ENCODE measurements at regions not wholly inside any gene's neighbourhood (a gene's known extent, or its start where the extent isn't known, plus 50 kb on each side); places are given as distances from the start of the nearest gene placed in this dataset.

- no peak for DNase-seq (ENCODE audit: low spot score)
Measured at GRCh38 chr10:108363576-108363975, 1199.1 kb upstream of the SORCS1 start.

GRCh38 chr10:108362961-108363360 lies 1198.5 kb upstream of the SORCS1 start:
- no peak for DNase-seq (ENCODE audit: low spot score)
- TF ChIP-seq CTCF (IDR thresholded peaks at IDR 0.05; ENCODE audit: extremely low read depth, missing control alignments), result no peak

More at GRCh38 chr10:108363576-108363975, 1199.1 kb upstream of the SORCS1 start:
- no peak for TF ChIP-seq CTCF (IDR thresholded peaks at IDR 0.05; ENCODE audit: extremely low read depth, missing control alignments)

GRCh38 chr10:108362296-108362695 lies 1197.8 kb upstream of the SORCS1 start:
- TF ChIP-seq CTCF (IDR thresholded peaks at IDR 0.05; ENCODE audit: extremely low read depth, missing control alignments), result no peak
- DNase-seq (ENCODE audit: low spot score), result no peak

- TF ChIP-seq CTCF (IDR thresholded peaks at IDR 0.05; ENCODE audit: extremely low read depth, missing control alignments), result no peak
- no peak for DNase-seq (ENCODE audit: low spot score)
Measured at GRCh38 chr10:108360187-108360586, 1195.7 kb upstream of the SORCS1 start.

GRCh38 chr10:108358912-108359311 lies 1194.4 kb upstream of the SORCS1 start:
- DNase-seq (ENCODE audit: low spot score), result peak; percentile 10
- no peak for TF ChIP-seq CTCF (IDR thresholded peaks at IDR 0.05; ENCODE audit: extremely low read depth, missing control alignments)

- no peak for TF ChIP-seq CTCF (IDR thresholded peaks at IDR 0.05; ENCODE audit: extremely low read depth, missing control alignments)
- DNase-seq (ENCODE audit: low spot score), result no peak
Measured at GRCh38 chr10:108352771-108353170, 1188.3 kb upstream of the SORCS1 start.

- TF ChIP-seq CTCF (IDR thresholded peaks at IDR 0.05; ENCODE audit: extremely low read depth, missing control alignments), result no peak
Measured at GRCh38 chr10:108348215-108348614, 1183.7 kb upstream of the SORCS1 start.

More at GRCh38 chr10:108348215-108348614, 1183.7 kb upstream of the SORCS1 start:
- no peak for DNase-seq (ENCODE audit: low spot score)

All from GM20000 (cell line).